Neural cell (in vitro differentiated cells): ENCODE measurements at regions not wholly inside any gene's neighbourhood (a gene's known extent, or its start where the extent isn't known, plus 50 kb on each side); places are given as distances from the start of the nearest gene placed in this dataset.

ENCODE experiments used
- CTCF ChIP-seq: fragments of 450-650 bp; IDR thresholded peaks from 2 replicates; pipeline ENCODE4 v1.5.1; 2014; ENCODE audit warnings: antibody characterized with exemption, mild to moderate bottlenecking, moderate library complexity; ENCODE audit not compliant: poor library complexity, severe bottlenecking
- EP300 ChIP-seq: fragments of 450-650 bp; conservative IDR thresholded peaks from 2 replicates; pipeline ENCODE4 v1.6.1; 2014; ENCODE audit warnings: antibody characterized with exemption, mild to moderate bottlenecking, moderate library complexity; ENCODE audit not compliant: poor library complexity, severe bottlenecking
- EZH2 ChIP-seq: fragments of 200-600, 300-800 bp; shearing (Covaris generic), sonication (generic); IDR thresholded peaks from 2 replicates; pipeline ENCODE4 v1.6.1; 2014; ENCODE audit warnings: antibody characterized with exemption, low read length, borderline replicate concordance, mild to moderate bottlenecking; ENCODE audit not compliant: insufficient read depth, poor library complexity, severe bottlenecking
- MXI1 ChIP-seq: fragments of 450-650 bp; conservative IDR thresholded peaks from 2 replicates; pipeline ENCODE4 v1.6.1; 2014; ENCODE audit warnings: antibody characterized with exemption, mild to moderate bottlenecking; ENCODE audit not compliant: poor library complexity, severe bottlenecking
- POLR2AphosphoS5 ChIP-seq: IDR thresholded peaks from 2 replicates; pipeline ENCODE4 v1.6.1; 2012
- RAD21 ChIP-seq: fragments of 450-650 bp; conservative IDR thresholded peaks from 2 replicates; pipeline ENCODE4 v1.6.1; 2014; ENCODE audit warnings: antibody characterized with exemption, mild to moderate bottlenecking, moderate library complexity
- REST ChIP-seq: IDR thresholded peaks from 2 replicates; pipeline ENCODE4 v1.6.1; 2012; ENCODE audit warnings: borderline replicate concordance
- TAF1 ChIP-seq: IDR thresholded peaks from 2 replicates; pipeline ENCODE4 v1.6.1; 2012; ENCODE audit warnings: low read depth

GRCh38 chr7:149701495-149702240 lies 71.7 kb downstream of the ZNF467 start:
- TF ChIP-seq CTCF (no peak), EP300 (no peak), RAD21 (no peak), POLR2AphosphoS5 (no peak), REST (no peak), TAF1 (no peak), EZH2 (no peak), MXI1 (no peak)
